ENCODE measurements at regions not wholly inside any gene's neighbourhood (a gene's known extent, or its start where the extent isn't known, plus 50 kb on each side); places are given as distances from the start of the nearest gene placed in this dataset.
"Not testable (repeated sequence)": the region's sequence is repeated elsewhere in the genome, so short reads cannot be mapped to it uniquely, and the experiment has no call there.

GRCh38 chr19:27851002-27851481 is 1361.9 kb downstream of the UQCRFS1 start:
- no peak for DNase-seq

GRCh38 chr19:27846944-27847343 is 1366.0 kb downstream of the UQCRFS1 start:
- DNase-seq = no peak

GRCh38 chr19:27844261-27844660 is 1368.7 kb downstream of the UQCRFS1 start:
- no peak for DNase-seq

- no peak for DNase-seq
These were observed 1369.1 kb downstream of the UQCRFS1 start for GRCh38 chr19:27843861-27844260.

GRCh38 chr19:27833031-27833430 is 1379.9 kb downstream of the UQCRFS1 start:
- no peak for DNase-seq

- no peak for DNase-seq
These were observed 1384.1 kb downstream of the UQCRFS1 start for GRCh38 chr19:27828829-27829228.

- no peak for DNase-seq
These were observed 1388.8 kb downstream of the UQCRFS1 start for GRCh38 chr19:27824108-27824507.

GRCh38 chr19:27822336-27822735 is 1390.6 kb downstream of the UQCRFS1 start:
- no peak for DNase-seq

GRCh38 chr19:27821418-27822018 is 1391.4 kb downstream of the UQCRFS1 start:
- no peak for DNase-seq

GRCh38 chr19:27815985-27816384 is 1397.0 kb downstream of the UQCRFS1 start:
- DNase-seq = no peak

GRCh38 chr19:27814834-27815233 is 1398.1 kb downstream of the UQCRFS1 start:
- DNase-seq = not testable (repeated sequence)

GRCh38 chr19:27814274-27814673 is 1398.7 kb downstream of the UQCRFS1 start:
- DNase-seq = not testable (repeated sequence)

- no peak for DNase-seq
These were observed 1406.4 kb downstream of the UQCRFS1 start for GRCh38 chr19:27806471-27807070.

GRCh38 chr19:27805848-27806247 is 1407.1 kb downstream of the UQCRFS1 start:
- no peak for DNase-seq

- DNase-seq = not testable (repeated sequence)
These were observed 1410.7 kb downstream of the UQCRFS1 start for GRCh38 chr19:27802293-27802692.

GRCh38 chr19:27796540-27796939 is 1416.4 kb downstream of the UQCRFS1 start:
- no peak for DNase-seq

- DNase-seq = no peak
These were observed 1416.9 kb downstream of the UQCRFS1 start for GRCh38 chr19:27796073-27796472.

- DNase-seq = no peak
These were observed 1417.6 kb downstream of the UQCRFS1 start for GRCh38 chr19:27795369-27795768.

GRCh38 chr19:27794494-27795042 is 1418.4 kb downstream of the UQCRFS1 start:
- peak; percentile 53 for DNase-seq

GRCh38 chr19:27793644-27794493 is 1419.1 kb downstream of the UQCRFS1 start:
- peak; percentile 94 for DNase-seq

GRCh38 chr19:27793128-27793643 is 1419.8 kb downstream of the UQCRFS1 start:
- no peak for DNase-seq

- no peak for DNase-seq
These were observed 1420.3 kb downstream of the UQCRFS1 start for GRCh38 chr19:27792576-27793127.
